Stimulated activated CD8-positive, alpha-beta memory T cell treated with anti-CD3 and anti-CD28 coated beads, Interleukin-2, amount 100 ng/mL, for 48 hours (primary cell): ENCODE measurements at regions not wholly inside any gene's neighbourhood (a gene's known extent, or its start where the extent isn't known, plus 50 kb on each side); places are given as distances from the start of the nearest gene placed in this dataset.
"Not testable (repeated sequence)": the region's sequence is repeated elsewhere in the genome, so short reads cannot be mapped to it uniquely, and the experiment has no call there.

Source experiments
- DNase-seq, 2 donors: peaks; one replicate each; pipeline ENCODE4 v3.0.0-alpha.2; 2020; ENCODE audit warnings: low read depth in 2 of 2

GRCh38 chr11:33527738-33528137, 172.9 kb downstream of the C11orf91 start:
- not testable (repeated sequence) for DNase-seq

GRCh38 chr11:33525789-33526188, 174.8 kb downstream of the C11orf91 start:
- no peak for DNase-seq

GRCh38 chr11:33521384-33521783, 179.2 kb downstream of the C11orf91 start:
- no peak for DNase-seq

GRCh38 chr11:33520112-33520511, 180.5 kb downstream of the C11orf91 start:
- no peak for DNase-seq

GRCh38 chr11:33515347-33515746, 185.3 kb downstream of the C11orf91 start:
- DNase-seq = no peak

GRCh38 chr11:33514079-33514925, 186.3 kb downstream of the C11orf91 start:
- DNase-seq = no peak

GRCh38 chr11:33509632-33510031, 191.0 kb downstream of the C11orf91 start:
- no peak for DNase-seq

GRCh38 chr11:33507967-33508366, 192.7 kb downstream of the C11orf91 start:
- DNase-seq = no peak

GRCh38 chr11:33507356-33507755, 193.3 kb downstream of the C11orf91 start:
- no peak for DNase-seq

- no peak for DNase-seq
Measured at GRCh38 chr11:33505093-33505492, 195.5 kb downstream of the C11orf91 start.

GRCh38 chr11:33500861-33501479, 199.7 kb downstream of the C11orf91 start:
- no peak for DNase-seq

- DNase-seq = no peak
Measured at GRCh38 chr11:33500332-33500731, 200.3 kb downstream of the C11orf91 start.

- DNase-seq = no peak
Measured at GRCh38 chr11:33492596-33492995, 208.0 kb downstream of the C11orf91 start.

- DNase-seq = no peak
Measured at GRCh38 chr11:33490842-33491370, 209.7 kb downstream of the C11orf91 start.

GRCh38 chr11:33488971-33489370, 211.7 kb downstream of the C11orf91 start:
- DNase-seq = no peak

GRCh38 chr11:33480626-33481025, 220.0 kb downstream of the C11orf91 start:
- DNase-seq = no peak

GRCh38 chr11:33479231-33479630, 221.4 kb downstream of the C11orf91 start:
- DNase-seq = no peak

GRCh38 chr11:33478111-33478573, 221.0 kb downstream of the HIPK3 start:
- DNase-seq = no peak

GRCh38 chr11:33476945-33477606, 219.9 kb downstream of the HIPK3 start:
- no peak for DNase-seq

GRCh38 chr11:33475993-33476392, 218.8 kb downstream of the HIPK3 start:
- no peak for DNase-seq

GRCh38 chr11:33474866-33475265, 217.7 kb downstream of the HIPK3 start:
- no peak for DNase-seq

- no peak for DNase-seq
Measured at GRCh38 chr11:33471541-33471940, 214.4 kb downstream of the HIPK3 start.
